ENCODE measurements at regions not wholly inside any gene's neighbourhood (a gene's known extent, or its start where the extent isn't known, plus 50 kb on each side); places are given as distances from the start of the nearest gene placed in this dataset.
A peak's percentile ranks its signal among the peaks of the same experiment; 100 is the strongest.

GRCh38 chr1:21357161-21357560 is 66.9 kb upstream of the ECE1 start:
- H3K4me3 ChIP-seq (ENCODE audit: low read length), result no peak overlapping the region
- no peak for TF ChIP-seq EZH2phosphoT487 (IDR thresholded peaks at IDR 0.05; ENCODE audit: borderline replicate concordance, low read length)
- TF ChIP-seq CTCF (conservative IDR thresholded peaks at IDR 0.05; ENCODE audit: low read depth, low read length), result no peak
- no peak for TF ChIP-seq EZH2 (IDR thresholded peaks at IDR 0.05; ENCODE audit: low read length, unreplicated experiment)
- H3F3A ChIP-seq (ENCODE audit: low read length, unreplicated experiment), result no peaks in the 10 kb centered on the region
- H2AFZ ChIP-seq (ENCODE audit: low read length), result no peak overlapping the region
- intact Hi-C loops (cut with micrococcal nuclease), result no loop called here
- ChIA-PET CTCF (interaction anchor here (0.7 to 0.8 kb wide), 2 partner anchors 105 to 818 kb away, joined by 3 read pairs; no protein-coding TSS in a partner anchor), POLR2A (ENCODE audit: unreplicated experiment) (no interaction called here)
- no peak for ATAC-seq
- no peaks in the 10 kb centered on the region for H3K9me3 ChIP-seq (ENCODE audit: low read length)
- H3K79me2 ChIP-seq (ENCODE audit: low read length), result no peaks in the 10 kb centered on the region
- no peaks in the 10 kb centered on the region for H3K36me3 ChIP-seq (ENCODE audit: low read depth, low read length)
- H3K4me2 ChIP-seq (ENCODE audit: low read length), result no peak overlapping the region
- BruUV-seq (replicated peaks), result no TSS peak
- DNase-seq, result peak; percentile 29
- H3K9me2 ChIP-seq (replicated peaks; ENCODE audit: low read length), result no peaks in the 10 kb centered on the region
- H3K27me3 ChIP-seq (ENCODE audit: low read length), result no peaks in the 10 kb centered on the region
- no peaks in the 10 kb centered on the region for H3K4me1 ChIP-seq (ENCODE audit: insufficient read depth, low read length)
- H4K20me1 ChIP-seq (ENCODE audit: low read length), result no peaks in the 10 kb centered on the region
- H3K27ac ChIP-seq (ENCODE audit: low read length), result no peak overlapping the region
- H3K9ac ChIP-seq (ENCODE audit: low read length), result no peak overlapping the region

- no peak for TF ChIP-seq EZH2 (IDR thresholded peaks at IDR 0.05; ENCODE audit: low read length, unreplicated experiment)
- TF ChIP-seq EZH2phosphoT487 (IDR thresholded peaks at IDR 0.05; ENCODE audit: borderline replicate concordance, low read length), result no peak
- no peak for TF ChIP-seq CTCF (conservative IDR thresholded peaks at IDR 0.05; ENCODE audit: low read depth, low read length)
Measured at GRCh38 chr1:21355956-21356355, 65.7 kb upstream of the ECE1 start.

GRCh38 chr1:21352586-21352985 is 62.3 kb upstream of the ECE1 start:
- no peak for DNase-seq
- no TSS peak for BruUV-seq (replicated peaks)
- Histone ChIP-seq H3K36me3 (ENCODE audit: low read depth, low read length) (no peaks in the 10 kb centered on the region), H3K4me3 (ENCODE audit: low read length) (no peak overlapping the region), H3K79me2 (ENCODE audit: low read length) (no peaks in the 10 kb centered on the region), H3K9me3 (ENCODE audit: low read length) (no peaks in the 10 kb centered on the region), H2AFZ (ENCODE audit: low read length) (no peak overlapping the region), H3K9ac (ENCODE audit: low read length) (no peak overlapping the region), H4K20me1 (ENCODE audit: low read length) (no peaks in the 10 kb centered on the region), H3K27me3 (ENCODE audit: low read length) (no peaks in the 10 kb centered on the region), H3F3A (ENCODE audit: low read length, unreplicated experiment) (no peaks in the 10 kb centered on the region), H3K27ac (ENCODE audit: low read length) (no peak overlapping the region), H3K9me2 (replicated peaks; ENCODE audit: low read length) (no peaks in the 10 kb centered on the region), H3K4me2 (ENCODE audit: low read length) (no peak overlapping the region), H3K4me1 (ENCODE audit: insufficient read depth, low read length) (no peaks in the 10 kb centered on the region)
- no peak for ATAC-seq
- POLR2A ChIA-PET (ENCODE audit: unreplicated experiment), result no interaction called here
- CTCF ChIA-PET, result no interaction called here
- intact Hi-C loops (cut with micrococcal nuclease), result no loop called here
- TF ChIP-seq EZH2 (IDR thresholded peaks at IDR 0.05; ENCODE audit: low read length, unreplicated experiment), result no peak
- no peak for TF ChIP-seq EZH2phosphoT487 (IDR thresholded peaks at IDR 0.05; ENCODE audit: borderline replicate concordance, low read length)
- TF ChIP-seq CTCF (conservative IDR thresholded peaks at IDR 0.05; ENCODE audit: low read depth, low read length), result no peak

More at GRCh38 chr1:21355956-21356355, 65.7 kb upstream of the ECE1 start:
- H3K27ac ChIP-seq (ENCODE audit: low read length), result no peak overlapping the region
- ATAC-seq (peak; percentile 46), DNase-seq (no peak)
- CTCF ChIA-PET, result interaction anchor here (0.8 kb wide), 1 partner anchor 30 kb away, joined by 11 read pairs; no protein-coding TSS in a partner anchor
- no peak overlapping the region for H3K4me2 ChIP-seq (ENCODE audit: low read length)
- H3K9ac ChIP-seq (ENCODE audit: low read length), result no peak overlapping the region
- H3K4me3 ChIP-seq (ENCODE audit: low read length), result no peak overlapping the region
- no peak overlapping the region for H2AFZ ChIP-seq (ENCODE audit: low read length)
- H3K27me3 ChIP-seq (ENCODE audit: low read length), result no peaks in the 10 kb centered on the region
- no peaks in the 10 kb centered on the region for H3K4me1 ChIP-seq (ENCODE audit: insufficient read depth, low read length)
- no peaks in the 10 kb centered on the region for H3K9me2 ChIP-seq (replicated peaks; ENCODE audit: low read length)
- H4K20me1 ChIP-seq (ENCODE audit: low read length), result no peaks in the 10 kb centered on the region
- no peaks in the 10 kb centered on the region for H3K36me3 ChIP-seq (ENCODE audit: low read depth, low read length)
- no peaks in the 10 kb centered on the region for H3K9me3 ChIP-seq (ENCODE audit: low read length)
- H3F3A ChIP-seq (ENCODE audit: low read length, unreplicated experiment), result no peaks in the 10 kb centered on the region
- POLR2A ChIA-PET (ENCODE audit: unreplicated experiment), result interaction anchor here (0.6 kb wide), 1 partner anchor 224 kb away, joined by 4 read pairs; no protein-coding TSS in a partner anchor
- BruUV-seq (replicated peaks), result no TSS peak
- intact Hi-C loops (cut with micrococcal nuclease), result no loop called here
- no peaks in the 10 kb centered on the region for H3K79me2 ChIP-seq (ENCODE audit: low read length)
